Thyroid gland (tissue), 4 donors: ENCODE measurements at regions not wholly inside any gene's neighbourhood (a gene's known extent, or its start where the extent isn't known, plus 50 kb on each side); places are given as distances from the start of the nearest gene placed in this dataset.
"Not testable (repeated sequence)": the region's sequence is repeated elsewhere in the genome, so short reads cannot be mapped to it uniquely, and the experiment has no call there.

ENCODE experiments used
- DNase-seq, 2 donors: peaks; one replicate each; pipeline ENCODE4 v3.0.0-alpha.2; 2019
- H3K27ac ChIP-seq, 3 donors: fragments of 200-600 bp; sonication (generic); 1 replicate in 2 of 3; 2 replicates in 1 of 3; pipeline ENCODE4 v1.5.1; 2016 to 2019; ENCODE audit warnings: mild to moderate bottlenecking in 1 of 3, moderate library complexity in 1 of 3
- H3K27me3 ChIP-seq: fragments of 200-600 bp; sonication (generic); one replicate; pipeline ENCODE4 v1.5.1; 2019
- H3K36me3 ChIP-seq, 2 donors: fragments of 200-600 bp; sonication (generic); one replicate each; pipeline ENCODE4 v1.5.1; 2016 to 2019
- H3K4me1 ChIP-seq, 2 donors: fragments of 200-600 bp; sonication (generic); one replicate each; pipeline ENCODE4 v1.5.1; 2017 to 2019
- H3K4me3 ChIP-seq, 3 donors: fragments of 200-600 bp; sonication (generic); replicated peaks in 1 of 3; 1 replicate in 2 of 3; 2 replicates in 1 of 3; pipeline ENCODE4 v1.5.1; 2016; ENCODE audit warnings: mild to moderate bottlenecking in 1 of 3
- H3K9me3 ChIP-seq: fragments of 200-600 bp; sonication (generic); one replicate; pipeline ENCODE4 v1.5.1; 2017
- POLR2A ChIP-seq, 2 donors: fragments of 450-650 bp; IDR thresholded peaks; one replicate each; pipeline ENCODE4 v1.6.1; 2017; ENCODE audit warnings: antibody characterized with exemption in 2 of 2, mild to moderate bottlenecking in 2 of 2, moderate library complexity in 1 of 2
- WGBS, 2 donors: methylation state at CpG; one replicate each; pipeline ENCODE4 v1.1.5; 2017; 5-methylcytosine and 5-hydroxymethylcytosine counted together
- intact Hi-C: fragments of 100-400 bp; cut with DNase I; formaldehyde crosslinking; loops from one replicate; pipeline ENCODE4 v1.15.1; 2023
- TF ChIP-seq, protein P1 (sequence below), 6 experiments: fragments of 200-600 bp in 3 of 6; fragments of 450-650 bp in 3 of 6; sonication (generic) in 3 of 6; IDR thresholded peaks; one replicate each; pipeline ENCODE4 v1.5.1; 2016 to 2019; ENCODE audit warnings: antibody characterized with exemption in 6 of 6, mild to moderate bottlenecking in 2 of 6, inconsistent platforms in 1 of 6, moderate library complexity in 1 of 6

DNA sequence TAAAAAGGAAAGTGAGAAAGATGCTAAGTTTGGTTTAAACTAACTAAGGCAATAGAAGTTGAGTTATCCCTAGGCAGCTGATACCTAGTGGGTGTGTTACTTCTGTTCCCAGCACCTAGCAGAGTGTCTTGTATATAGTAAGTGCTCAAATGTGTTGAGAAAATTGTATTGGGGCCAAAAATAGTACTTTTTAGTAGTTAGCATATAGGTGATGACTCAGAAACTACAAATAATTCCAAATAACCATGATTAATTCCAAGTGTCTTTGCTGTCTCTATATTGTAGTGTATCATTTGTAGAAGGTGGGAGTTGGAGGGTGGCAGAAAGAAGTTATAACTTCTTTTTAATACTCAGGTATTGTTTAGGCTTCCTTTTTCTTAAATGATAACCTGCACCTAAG, 362.7 kb downstream of the RND3 start:
- Histone ChIP-seq H3K9me3 (no peaks in the 10 kb centered on the region), H3K27ac (no peak overlapping the region), H3K27me3 (no peaks in the 10 kb centered on the region), H3K4me3 (no peak overlapping the region), H3K36me3 (no peaks in the 10 kb centered on the region), H3K4me1 (no peaks in the 10 kb centered on the region)
- intact Hi-C loops, result no loop called here
- no peak for DNase-seq
- TF ChIP-seq, protein P1, sequence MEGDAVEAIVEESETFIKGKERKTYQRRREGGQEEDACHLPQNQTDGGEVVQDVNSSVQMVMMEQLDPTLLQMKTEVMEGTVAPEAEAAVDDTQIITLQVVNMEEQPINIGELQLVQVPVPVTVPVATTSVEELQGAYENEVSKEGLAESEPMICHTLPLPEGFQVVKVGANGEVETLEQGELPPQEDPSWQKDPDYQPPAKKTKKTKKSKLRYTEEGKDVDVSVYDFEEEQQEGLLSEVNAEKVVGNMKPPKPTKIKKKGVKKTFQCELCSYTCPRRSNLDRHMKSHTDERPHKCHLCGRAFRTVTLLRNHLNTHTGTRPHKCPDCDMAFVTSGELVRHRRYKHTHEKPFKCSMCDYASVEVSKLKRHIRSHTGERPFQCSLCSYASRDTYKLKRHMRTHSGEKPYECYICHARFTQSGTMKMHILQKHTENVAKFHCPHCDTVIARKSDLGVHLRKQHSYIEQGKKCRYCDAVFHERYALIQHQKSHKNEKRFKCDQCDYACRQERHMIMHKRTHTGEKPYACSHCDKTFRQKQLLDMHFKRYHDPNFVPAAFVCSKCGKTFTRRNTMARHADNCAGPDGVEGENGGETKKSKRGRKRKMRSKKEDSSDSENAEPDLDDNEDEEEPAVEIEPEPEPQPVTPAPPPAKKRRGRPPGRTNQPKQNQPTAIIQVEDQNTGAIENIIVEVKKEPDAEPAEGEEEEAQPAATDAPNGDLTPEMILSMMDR (IDR thresholded peaks at IDR 0.05), result no peak
- TF ChIP-seq POLR2A (IDR thresholded peaks at IDR 0.05), result no peak

- Histone ChIP-seq H3K27me3 (no peaks in the 10 kb centered on the region), H3K36me3 (no peaks in the 10 kb centered on the region), H3K4me1 (no peaks in the 10 kb centered on the region), H3K4me3 (no peak overlapping the region), H3K27ac (no peak overlapping the region), H3K9me3 (no peaks in the 10 kb centered on the region)
- 67 to 80% methylated on average over 2 of the region's 2 CpGs for WGBS, 2 donors
- DNase-seq, result no peak
- TF ChIP-seq, protein P1 (IDR thresholded peaks at IDR 0.05), result no peak
- no peak for TF ChIP-seq POLR2A (IDR thresholded peaks at IDR 0.05)
- intact Hi-C loops, result no loop called here
These were observed 364.4 kb downstream of the RND3 start for GRCh38 chr2:150122871-150123613.

DNA sequence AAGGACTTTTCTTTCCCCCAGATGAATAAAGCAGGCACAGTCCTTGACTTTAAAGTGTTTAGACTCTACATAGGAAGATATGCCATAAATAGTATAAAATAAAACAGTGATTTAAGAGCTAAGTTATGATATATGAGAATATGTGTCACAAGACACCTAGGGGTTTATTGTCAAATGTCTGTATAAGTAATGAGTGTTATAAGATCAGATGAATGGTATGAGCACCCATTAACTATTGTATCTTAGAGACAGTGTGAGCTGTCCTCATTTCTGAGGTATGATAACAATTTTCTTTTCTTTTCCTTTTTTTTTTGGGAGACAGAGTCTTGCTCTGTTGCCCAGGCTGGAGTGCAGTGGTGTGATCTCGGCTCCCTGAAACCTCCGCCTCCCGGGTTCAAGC, 365.3 kb downstream of the RND3 start:
- Histone ChIP-seq H3K4me1 (no peaks in the 10 kb centered on the region), H3K9me3 (no peaks in the 10 kb centered on the region), H3K27me3 (no peaks in the 10 kb centered on the region), H3K27ac (no peak overlapping the region), H3K4me3 (no peak overlapping the region), H3K36me3 (no peaks in the 10 kb centered on the region)
- WGBS, 2 donors, result 91 to 92% methylated on average over 3 of the region's 3 CpGs
- intact Hi-C loops, result no loop called here
- DNase-seq, result no peak
- TF ChIP-seq, protein P1 (IDR thresholded peaks at IDR 0.05), result no peak
- no peak for TF ChIP-seq POLR2A (IDR thresholded peaks at IDR 0.05)

DNA sequence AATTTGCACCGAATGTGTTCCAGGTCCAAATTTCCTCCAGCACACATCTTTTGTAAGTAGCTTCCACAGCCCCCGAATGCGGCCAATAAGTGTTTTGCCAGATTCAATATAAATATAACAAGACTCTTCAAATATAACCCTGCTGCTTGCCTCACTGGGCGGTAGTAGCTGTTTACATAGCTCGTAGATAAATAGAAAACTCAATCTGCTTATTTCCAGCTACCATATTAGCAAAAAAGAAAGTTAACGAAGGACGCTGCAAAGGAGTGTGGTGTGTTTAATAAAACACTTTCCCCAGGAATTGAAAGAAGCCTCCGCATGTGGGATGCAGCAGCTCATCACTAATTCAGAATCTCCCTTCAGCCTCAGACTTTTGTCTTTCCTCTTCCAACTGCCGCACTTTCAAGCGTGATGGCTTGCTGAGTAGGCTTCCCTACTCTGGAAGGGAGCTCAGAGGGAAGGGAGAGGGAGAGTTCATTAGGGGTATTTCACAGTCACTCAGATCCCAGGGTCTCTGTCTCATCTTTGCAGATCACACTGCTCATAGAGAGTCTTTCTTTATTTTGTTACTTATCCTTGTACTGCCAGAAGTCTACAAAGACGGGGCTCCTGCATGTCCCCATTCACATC, 367.0 kb downstream of the RND3 start:
- no peak overlapping the region for H3K4me3 ChIP-seq
- no peak for DNase-seq
- TF ChIP-seq, protein P1 (IDR thresholded peaks at IDR 0.05), result no peak
- no peak for TF ChIP-seq POLR2A (IDR thresholded peaks at IDR 0.05)
- no peaks in the 10 kb centered on the region for H3K36me3 ChIP-seq
- H3K27me3 ChIP-seq, result no peaks in the 10 kb centered on the region
- intact Hi-C loops, result no loop called here
- no peaks in the 10 kb centered on the region for H3K4me1 ChIP-seq
- no peak overlapping the region for H3K27ac ChIP-seq
- no peaks in the 10 kb centered on the region for H3K9me3 ChIP-seq
- 71 to 81% methylated on average over 11 of the region's 11 CpGs for WGBS, 2 donors

- DNase-seq, result no peak
- TF ChIP-seq, protein P1 (IDR thresholded peaks at IDR 0.05), result no peak
- no peak for TF ChIP-seq POLR2A (IDR thresholded peaks at IDR 0.05)
- WGBS, 2 donors, result 81 to 86% methylated on average over 3 of the region's 3 CpGs
- intact Hi-C loops, result no loop called here
- Histone ChIP-seq H3K36me3 (no peaks in the 10 kb centered on the region), H3K9me3 (no peaks in the 10 kb centered on the region), H3K4me3 (no peak overlapping the region), H3K27me3 (no peaks in the 10 kb centered on the region), H3K4me1 (no peaks in the 10 kb centered on the region), H3K27ac (no peak overlapping the region)
These were observed 367.6 kb downstream of the RND3 start for GRCh38 chr2:150119819-150120218.

- intact Hi-C loops, H3K27me3 ChIP-seq, H3K27ac ChIP-seq, H3K36me3 ChIP-seq, H3K4me1 ChIP-seq, DNase-seq, H3K4me3 ChIP-seq, H3K9me3 ChIP-seq: not testable (repeated sequence)
- WGBS, 2 donors, result 81 to 93% methylated on average over 8 of the region's 8 CpGs
These were observed 373.4 kb downstream of the RND3 start for GRCh38 chr2:150114089-150114488.
